Stimulated activated memory B cell treated with anti-CD40 and anti-IgM and Interleukin-4, amounts not matched to agents 10 μg/mL and 1 μg/mL and 100 μg/mL, for 72 hours (primary cell): ENCODE measurements at regions not wholly inside any gene's neighbourhood (a gene's known extent, or its start where the extent isn't known, plus 50 kb on each side); places are given as distances from the start of the nearest gene placed in this dataset.

Experiments used
- ATAC-seq: fragments of 150-1000 bp; cut with Tn5 transposase; 2 replicates; pipeline ENCODE4 v1.10.0; 2021
- H3K27ac Mint-ChIP-seq: one replicate; pipeline ENCODE4 v1.8.0; 2022; ENCODE audit warnings: mild to moderate bottlenecking, mixed read lengths
- H3K27me3 Mint-ChIP-seq: one replicate; pipeline ENCODE4 v1.8.0; 2022; ENCODE audit warnings: mixed read lengths
- H3K36me3 Mint-ChIP-seq: one replicate; pipeline ENCODE4 v1.8.0; 2022; ENCODE audit warnings: mixed read lengths
- H3K4me1 Mint-ChIP-seq: one replicate; pipeline ENCODE4 v1.8.0; 2022; ENCODE audit warnings: mixed read lengths
- H3K4me3 Mint-ChIP-seq: one replicate; pipeline ENCODE4 v1.8.0; 2022; ENCODE audit warnings: mild to moderate bottlenecking, moderate library complexity, mixed read lengths
- H3K9me3 Mint-ChIP-seq: one replicate; pipeline ENCODE4 v1.8.0; 2022; ENCODE audit warnings: mixed read lengths

DNA sequence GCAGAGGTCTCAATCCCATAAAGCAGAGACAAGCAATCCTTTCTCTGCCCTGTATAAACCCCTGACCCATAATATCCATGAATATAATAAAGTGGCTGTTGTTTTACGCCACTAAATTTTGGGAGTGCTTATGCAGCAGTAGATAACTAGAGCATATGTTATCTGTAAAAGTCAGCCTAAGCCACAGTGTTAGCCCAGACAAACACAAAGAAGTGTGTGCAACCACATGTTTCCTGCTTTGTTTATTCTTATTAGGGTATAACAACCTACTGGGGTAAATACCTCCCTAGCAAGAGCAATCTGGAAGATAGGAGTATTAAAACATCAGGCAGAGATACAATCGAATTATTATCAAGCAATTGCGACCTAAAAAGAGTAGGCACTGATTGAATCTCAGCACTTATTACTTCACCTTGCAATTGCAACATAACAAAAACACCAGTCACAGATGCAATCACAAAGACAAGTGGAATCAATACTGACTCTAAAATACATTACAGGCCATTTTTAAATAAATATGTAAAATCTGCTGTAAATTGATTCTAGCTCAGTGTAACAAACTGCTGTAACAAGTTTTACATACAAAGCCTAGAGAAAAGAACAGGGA, 94.6 kb upstream of the UBE2E2 start:
- H3K36me3 Mint-ChIP-seq, result no peaks in the 10 kb centered on the region
- no peaks in the 10 kb centered on the region for H3K9me3 Mint-ChIP-seq
- ATAC-seq, result no peak
- no peaks in the 10 kb centered on the region for H3K27me3 Mint-ChIP-seq
- no peak overlapping the region for H3K4me3 Mint-ChIP-seq
- peaks cover 2% of the 10 kb centered on the region for H3K4me1 Mint-ChIP-seq
- H3K27ac Mint-ChIP-seq, result no peak overlapping the region

GRCh38 chr3:23111286-23111685, 91.8 kb upstream of the UBE2E2 start:
- ATAC-seq, result no peak
- Mint-ChIP-seq H3K4me1 (peaks cover 9% of the 10 kb centered on the region), H3K4me3 (no peak overlapping the region), H3K27ac (no peak overlapping the region), H3K36me3 (no peaks in the 10 kb centered on the region), H3K9me3 (no peaks in the 10 kb centered on the region), H3K27me3 (no peaks in the 10 kb centered on the region)

DNA sequence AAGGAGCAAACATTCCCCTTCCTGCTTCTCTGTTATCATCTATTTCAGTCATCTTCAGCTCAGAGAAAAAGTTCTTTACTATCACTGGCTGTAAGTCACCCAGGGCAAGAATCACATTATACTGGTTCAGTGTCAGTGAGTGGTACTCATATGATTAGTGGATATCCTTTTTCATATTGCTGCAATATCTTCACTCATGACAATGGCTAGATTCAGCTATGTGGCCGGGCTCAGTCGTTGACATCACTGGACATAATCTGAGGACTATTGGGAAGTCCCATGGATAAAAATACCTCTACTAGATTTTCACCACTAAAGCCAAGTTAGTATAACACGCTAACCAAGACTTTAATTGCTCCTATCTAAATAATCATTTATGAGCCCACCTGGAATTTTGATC, 91.3 kb upstream of the UBE2E2 start:
- no peaks in the 10 kb centered on the region for H3K36me3 Mint-ChIP-seq
- H3K27ac Mint-ChIP-seq, result no peak overlapping the region
- H3K4me3 Mint-ChIP-seq, result no peak overlapping the region
- ATAC-seq, result no peak
- H3K27me3 Mint-ChIP-seq, result no peaks in the 10 kb centered on the region
- no peaks in the 10 kb centered on the region for H3K9me3 Mint-ChIP-seq
- H3K4me1 Mint-ChIP-seq, result peaks cover 9% of the 10 kb centered on the region

GRCh38 chr3:23112491-23112890, 90.6 kb upstream of the UBE2E2 start:
- Mint-ChIP-seq H3K27ac (no peak overlapping the region), H3K4me3 (no peak overlapping the region), H3K9me3 (no peaks in the 10 kb centered on the region), H3K4me1 (peaks cover 9% of the 10 kb centered on the region), H3K36me3 (no peaks in the 10 kb centered on the region), H3K27me3 (peaks cover 2% of the 10 kb centered on the region)
- ATAC-seq, result no peak

DNA sequence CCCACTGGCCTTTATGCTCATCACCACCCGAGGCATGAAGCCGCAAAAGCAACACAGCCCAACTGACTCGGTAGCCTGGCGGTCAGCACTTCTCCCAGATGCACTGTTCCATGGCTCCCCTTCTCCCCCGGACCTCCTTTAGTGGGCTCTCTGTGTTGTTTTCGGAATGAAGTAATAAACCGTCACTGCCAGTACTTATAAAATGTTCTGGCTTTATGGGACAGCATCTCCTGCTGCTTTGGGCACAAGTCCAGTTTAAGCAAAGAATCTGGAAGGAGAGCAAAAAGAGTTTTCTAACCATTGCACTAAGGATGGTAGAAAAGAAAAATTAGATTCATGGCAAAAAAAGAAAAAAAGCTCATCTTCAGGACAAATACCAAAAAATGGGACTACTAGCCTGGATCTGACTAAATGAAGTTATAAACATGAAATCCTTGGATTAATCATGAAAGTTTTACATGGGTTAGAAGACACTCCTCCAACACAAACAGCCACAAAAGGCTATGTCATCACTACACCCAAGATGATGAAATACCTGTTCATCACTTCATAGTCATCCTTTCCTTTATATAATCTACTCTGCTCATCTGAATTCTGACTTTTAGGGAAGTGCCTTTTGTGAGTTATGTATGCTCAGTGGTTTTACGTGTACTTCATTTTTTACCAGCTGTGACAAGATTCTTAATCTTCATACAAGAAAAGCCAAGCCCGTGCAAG, 89.5 kb upstream of the UBE2E2 start:
- H3K4me3 Mint-ChIP-seq, result no peak overlapping the region
- H3K36me3 Mint-ChIP-seq, result no peaks in the 10 kb centered on the region
- peaks cover 10% of the 10 kb centered on the region for H3K27me3 Mint-ChIP-seq
- H3K9me3 Mint-ChIP-seq, result no peaks in the 10 kb centered on the region
- no peak overlapping the region for H3K27ac Mint-ChIP-seq
- H3K4me1 Mint-ChIP-seq, result peaks cover 9% of the 10 kb centered on the region
- ATAC-seq, result no peak

GRCh38 chr3:23114432-23114831, 88.7 kb upstream of the UBE2E2 start:
- Mint-ChIP-seq H3K4me3 (no peak overlapping the region), H3K27ac (no peak overlapping the region), H3K36me3 (no peaks in the 10 kb centered on the region), H3K9me3 (no peaks in the 10 kb centered on the region), H3K27me3 (peaks cover 17% of the 10 kb centered on the region), H3K4me1 (peaks cover 9% of the 10 kb centered on the region)
- no peak for ATAC-seq

DNA sequence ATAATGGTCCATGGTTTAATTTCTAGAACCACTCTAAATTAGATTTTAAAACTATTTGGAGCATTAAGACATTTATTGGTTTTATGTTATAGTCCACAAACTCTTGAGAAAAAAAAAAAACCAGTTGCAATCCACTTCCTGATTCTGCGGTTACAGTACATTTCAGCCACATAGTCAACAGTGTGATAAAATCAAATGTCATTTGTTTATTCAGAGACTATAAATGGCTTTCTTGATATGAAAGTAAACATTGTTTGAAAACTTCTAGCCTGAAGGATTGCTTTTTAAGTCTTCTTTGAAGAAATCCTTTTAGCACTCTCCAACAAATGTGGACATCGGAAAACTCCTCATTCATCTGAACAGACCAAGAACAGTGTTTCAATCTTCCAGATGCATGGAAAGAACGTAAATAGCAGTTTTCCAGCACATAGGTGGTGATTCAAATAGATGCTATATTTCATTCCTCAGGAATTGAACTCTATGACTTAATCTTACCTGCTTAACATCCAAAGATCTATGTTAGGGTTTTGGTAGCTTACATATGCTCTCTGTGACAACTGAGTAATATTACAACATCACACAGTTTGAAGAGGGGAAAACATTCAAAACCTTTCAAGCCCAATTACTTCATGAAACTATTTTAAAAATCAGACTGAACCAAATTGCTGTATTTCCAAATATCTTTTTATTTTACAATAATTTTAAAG, 87.8 kb upstream of the UBE2E2 start:
- peaks cover 19% of the 10 kb centered on the region for H3K27me3 Mint-ChIP-seq
- ATAC-seq, result no peak
- no peaks in the 10 kb centered on the region for H3K9me3 Mint-ChIP-seq
- H3K4me1 Mint-ChIP-seq, result peaks cover 9% of the 10 kb centered on the region
- H3K36me3 Mint-ChIP-seq, result no peaks in the 10 kb centered on the region
- H3K4me3 Mint-ChIP-seq, result no peak overlapping the region
- no peak overlapping the region for H3K27ac Mint-ChIP-seq

DNA sequence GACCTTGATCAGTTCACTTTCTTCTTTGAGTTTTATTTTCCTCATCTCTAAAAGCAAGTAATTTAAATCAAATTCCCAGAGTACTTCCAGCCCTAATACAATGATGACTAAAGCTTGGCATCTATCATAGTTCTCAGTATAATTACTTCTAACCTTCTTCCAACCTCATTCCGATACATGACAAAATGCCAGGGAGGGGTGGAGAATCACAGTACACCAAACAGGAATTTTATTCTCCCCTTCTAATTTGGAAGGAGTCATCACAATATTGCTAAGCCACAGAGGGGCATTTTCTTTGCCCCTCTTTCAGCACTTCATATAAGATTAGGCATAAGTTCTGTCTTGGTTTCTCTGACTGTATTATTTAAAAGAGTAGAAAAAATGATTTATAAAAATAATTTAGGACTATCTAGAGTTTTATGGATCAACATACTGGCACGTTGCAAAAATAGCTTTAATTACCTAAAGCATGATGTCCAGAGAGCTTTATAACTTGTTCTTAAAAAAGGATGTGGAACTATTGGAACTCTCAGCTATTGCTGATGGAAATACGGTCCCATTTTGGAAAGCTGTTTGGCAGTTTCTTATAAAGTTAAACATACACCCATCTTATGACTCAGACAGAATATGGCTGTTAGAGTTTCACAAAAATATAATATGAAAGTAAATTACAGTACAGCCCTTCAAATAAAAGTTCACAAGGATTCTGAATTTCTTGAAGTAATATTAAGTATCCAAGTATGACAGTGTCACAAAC, 86.9 kb upstream of the UBE2E2 start:
- Mint-ChIP-seq H3K4me3 (no peak overlapping the region), H3K27me3 (peaks cover 19% of the 10 kb centered on the region), H3K27ac (no peak overlapping the region), H3K4me1 (peaks cover 9% of the 10 kb centered on the region), H3K9me3 (no peaks in the 10 kb centered on the region), H3K36me3 (no peaks in the 10 kb centered on the region)
- no peak for ATAC-seq

DNA sequence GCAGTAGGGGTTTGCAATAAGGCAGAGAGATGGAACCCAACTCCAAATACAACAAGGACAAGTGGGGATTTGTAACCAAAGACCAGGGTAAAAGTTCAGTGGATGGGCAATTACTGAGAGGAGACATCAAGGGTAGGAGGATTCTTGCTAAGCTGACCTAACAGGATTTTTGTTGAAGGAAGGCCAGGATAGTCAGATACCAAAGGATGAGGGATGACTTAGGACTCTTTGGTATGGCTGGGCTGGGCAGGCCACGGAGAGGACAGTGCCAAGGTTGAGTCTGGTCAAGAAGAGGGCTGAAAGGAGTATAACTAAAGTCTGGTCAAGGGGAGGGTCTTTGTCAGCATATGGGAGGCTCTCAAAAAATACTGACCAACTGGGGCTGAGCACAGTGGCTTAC, 85.3 kb upstream of the UBE2E2 start:
- H3K36me3 Mint-ChIP-seq, result no peaks in the 10 kb centered on the region
- H3K27me3 Mint-ChIP-seq, result peaks cover 19% of the 10 kb centered on the region
- H3K27ac Mint-ChIP-seq, result no peak overlapping the region
- H3K9me3 Mint-ChIP-seq, result no peaks in the 10 kb centered on the region
- no peak overlapping the region for H3K4me3 Mint-ChIP-seq
- peaks cover 9% of the 10 kb centered on the region for H3K4me1 Mint-ChIP-seq
- peak; percentile 27 for ATAC-seq

DNA sequence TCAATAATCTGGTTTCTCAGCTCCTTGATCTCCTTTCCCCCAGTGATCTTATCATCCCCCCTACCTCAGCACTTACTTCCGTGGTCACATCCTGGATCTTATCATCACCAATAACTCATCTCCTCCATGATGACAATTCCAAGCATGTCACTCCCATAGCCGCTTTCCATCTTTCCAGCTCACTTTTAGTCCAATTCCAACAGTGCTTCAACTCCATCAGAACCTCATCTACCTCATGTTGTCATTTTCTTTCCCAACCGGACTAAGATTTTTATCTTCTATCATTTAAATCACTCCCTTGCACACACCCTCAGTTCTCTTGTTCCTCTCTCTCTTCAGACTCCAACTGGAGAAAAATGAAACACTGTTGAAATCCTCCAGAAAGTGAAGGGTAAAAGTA, 75.9 kb upstream of the UBE2E2 start:
- no peak overlapping the region for H3K4me3 Mint-ChIP-seq
- no peak overlapping the region for H3K27ac Mint-ChIP-seq
- ATAC-seq, result no peak
- H3K27me3 Mint-ChIP-seq, result peaks cover 15% of the 10 kb centered on the region
- no peaks in the 10 kb centered on the region for H3K4me1 Mint-ChIP-seq
- no peaks in the 10 kb centered on the region for H3K36me3 Mint-ChIP-seq
- no peaks in the 10 kb centered on the region for H3K9me3 Mint-ChIP-seq

DNA sequence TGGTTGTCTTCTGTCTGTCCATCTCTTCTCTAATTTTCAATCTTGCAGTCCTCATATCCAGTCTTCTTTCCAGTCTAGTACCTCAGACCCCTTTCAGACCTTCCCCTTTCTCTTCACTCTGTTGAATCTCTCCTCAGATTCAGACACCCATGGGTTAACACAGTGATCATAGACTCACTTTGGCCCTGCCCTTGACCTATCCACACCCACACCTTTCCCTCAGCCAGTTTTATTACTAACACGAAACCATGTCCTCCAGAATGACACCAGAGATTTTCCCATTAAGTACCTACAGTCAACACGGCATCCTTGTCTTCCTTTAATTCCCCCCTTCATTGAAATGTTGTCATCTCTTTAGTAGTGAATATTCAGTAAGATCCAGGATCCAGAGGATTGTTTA, 74.5 kb upstream of the UBE2E2 start:
- no peaks in the 10 kb centered on the region for H3K36me3 Mint-ChIP-seq
- no peak overlapping the region for H3K4me3 Mint-ChIP-seq

DNA sequence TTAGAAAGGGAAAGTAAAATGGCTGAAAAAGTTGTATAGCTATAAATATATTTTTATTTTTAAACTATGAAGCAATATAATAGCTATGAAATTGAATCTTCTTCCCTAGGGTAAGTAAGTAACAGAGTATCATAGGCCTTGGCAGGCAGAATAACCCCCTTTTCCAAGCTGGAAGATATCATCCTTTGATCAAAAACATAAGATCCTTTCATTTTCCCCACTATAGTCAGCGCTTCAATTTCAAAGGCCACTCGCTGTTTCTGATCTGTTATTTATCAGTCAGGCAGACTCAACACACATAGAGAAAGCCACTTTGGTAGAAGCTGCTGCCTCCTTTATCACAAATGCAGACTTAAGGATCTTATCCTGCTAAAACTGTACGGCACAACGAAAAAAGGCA, 74.0 kb upstream of the UBE2E2 start:
- Mint-ChIP-seq H3K36me3 (no peaks in the 10 kb centered on the region), H3K9me3 (no peaks in the 10 kb centered on the region), H3K4me1 (no peaks in the 10 kb centered on the region), H3K27ac (no peak overlapping the region), H3K27me3 (peaks cover 15% of the 10 kb centered on the region), H3K4me3 (no peak overlapping the region)
- no peak for ATAC-seq

More for the DNA sequence above, 74.5 kb upstream of the UBE2E2 start:
- ATAC-seq, result no peak
- Mint-ChIP-seq H3K27ac (no peak overlapping the region), H3K9me3 (no peaks in the 10 kb centered on the region), H3K4me1 (no peaks in the 10 kb centered on the region), H3K27me3 (peaks cover 15% of the 10 kb centered on the region)

DNA sequence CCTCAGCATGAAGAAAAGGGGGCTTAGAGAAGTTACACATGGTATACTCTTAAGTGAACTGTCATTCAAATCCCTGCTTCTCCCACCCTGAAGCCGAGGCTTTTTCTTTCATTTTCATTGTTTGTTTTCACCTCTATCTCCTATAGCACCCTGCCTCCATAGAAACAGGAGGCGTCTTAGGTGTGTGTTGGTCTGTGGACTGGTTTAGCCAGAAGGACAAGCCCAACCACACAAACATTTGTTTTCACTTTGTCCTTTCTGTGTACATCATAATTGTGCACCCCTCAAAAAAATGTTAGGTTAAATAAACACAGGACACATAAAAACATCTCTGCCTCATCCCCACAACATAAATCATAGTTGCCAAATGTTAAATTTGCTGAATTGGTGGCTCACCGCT, 73.3 kb upstream of the UBE2E2 start:
- Mint-ChIP-seq H3K9me3 (no peaks in the 10 kb centered on the region), H3K27me3 (peaks cover 15% of the 10 kb centered on the region), H3K4me3 (no peak overlapping the region), H3K36me3 (no peaks in the 10 kb centered on the region), H3K4me1 (no peaks in the 10 kb centered on the region), H3K27ac (no peak overlapping the region)
- ATAC-seq, result no peak

DNA sequence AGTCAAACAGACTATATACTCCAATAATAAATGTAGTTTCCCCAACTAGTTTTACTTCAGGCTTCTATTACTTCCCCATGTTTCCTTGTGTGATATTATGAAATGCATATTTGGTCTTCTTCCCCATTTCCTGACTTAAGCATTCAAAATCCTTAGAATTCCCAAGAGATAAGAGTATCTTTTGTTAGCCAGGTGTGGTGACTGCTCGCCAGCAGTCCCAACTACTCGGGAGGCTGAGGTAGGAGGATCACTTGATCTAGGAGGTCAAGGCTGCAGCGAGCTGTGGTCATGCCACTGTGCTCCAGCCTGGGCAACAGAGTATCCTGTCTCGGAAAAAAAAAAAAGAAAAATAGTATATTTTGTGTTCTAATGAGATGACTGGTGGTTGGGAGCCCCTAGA, 72.7 kb upstream of the UBE2E2 start:
- H3K27me3 Mint-ChIP-seq, result peaks cover 15% of the 10 kb centered on the region
- peak; percentile 16 for ATAC-seq
- H3K36me3 Mint-ChIP-seq, result no peaks in the 10 kb centered on the region

GRCh38 chr3:23135026-23135785, 67.9 kb upstream of the UBE2E2 start:
- Mint-ChIP-seq H3K27me3 (no peaks in the 10 kb centered on the region), H3K9me3 (no peaks in the 10 kb centered on the region), H3K4me1 (no peaks in the 10 kb centered on the region), H3K36me3 (no peaks in the 10 kb centered on the region), H3K27ac (no peak overlapping the region), H3K4me3 (no peak overlapping the region)
- ATAC-seq, result no peak

More for the DNA sequence above, 72.7 kb upstream of the UBE2E2 start:
- H3K4me1 Mint-ChIP-seq, result no peaks in the 10 kb centered on the region
- H3K27ac Mint-ChIP-seq, result no peak overlapping the region
- H3K9me3 Mint-ChIP-seq, result no peaks in the 10 kb centered on the region
- no peak overlapping the region for H3K4me3 Mint-ChIP-seq
